CD14-positive monocyte (primary cell): ENCODE measurements at regions not wholly inside any gene's neighbourhood (a gene's known extent, or its start where the extent isn't known, plus 50 kb on each side); places are given as distances from the start of the nearest gene placed in this dataset.

Source experiments
- DNase-seq, 3 donors: peaks; one replicate each; pipeline ENCODE4 v3.0.0-alpha.2; 2011 to 2022
- H2AFZ ChIP-seq: 2 replicates; pipeline ENCODE4 v1.6.0; 2012; ENCODE audit warnings: mild to moderate bottlenecking, low read depth, low read length, inconsistent platforms; ENCODE audit not compliant: insufficient read depth, poor library complexity, severe bottlenecking
- H3K27ac ChIP-seq, 2 donors: 1 replicate in 1 of 2; 2 replicates in 1 of 2; pipeline ENCODE4 v1.5.1; 2012 to 2013; ENCODE audit warnings: low read length in 2 of 2, control low read depth in 1 of 2, inconsistent platforms in 1 of 2, low read depth in 1 of 2, mild to moderate bottlenecking in 1 of 2
- H3K27me3 ChIP-seq, 2 donors: one replicate each; pipeline versions ENCODE4 v1.6.0 to v1.6.1; 2011 to 2013; ENCODE audit warnings: low read length in 2 of 2; ENCODE audit not compliant: control insufficient read depth in 2 of 2, insufficient read depth in 2 of 2
- H3K36me3 ChIP-seq, 2 donors: replicated peaks in 1 of 2; 1 replicate in 1 of 2; 2 replicates in 1 of 2; pipeline versions ENCODE4 v1.5.1 to v1.6.1; 2012 to 2013; ENCODE audit warnings: low read length in 2 of 2, control low read depth in 1 of 2, inconsistent platforms in 1 of 2, mild to moderate bottlenecking in 1 of 2; ENCODE audit not compliant: insufficient read depth in 2 of 2, control insufficient read depth in 1 of 2
- H3K4me1 ChIP-seq, 2 donors: 1 replicate in 1 of 2; 2 replicates in 1 of 2; pipeline versions ENCODE4 v1.5.1 to v1.6.1; 2012 to 2013; ENCODE audit warnings: low read length in 2 of 2, control low read depth in 1 of 2, inconsistent platforms in 1 of 2, mild to moderate bottlenecking in 1 of 2, moderate library complexity in 1 of 2; ENCODE audit not compliant: insufficient read depth in 2 of 2, control insufficient read depth in 1 of 2
- H3K4me2 ChIP-seq: replicated peaks from 2 replicates; pipeline ENCODE3; 2012; ENCODE audit warnings: low read length, moderate library complexity, mild to moderate bottlenecking; ENCODE audit not compliant: poor library complexity, severe bottlenecking; ENCODE audit errors: extremely low read depth
- H3K4me3 ChIP-seq, 3 experiments: fragments of 200-600 bp in 1 of 3; sonication (generic) in 1 of 3; replicated peaks in 1 of 3; 1 replicate in 2 of 3; 2 replicates in 1 of 3; pipeline ENCODE4 v1.5.1; 2011 to 2013; ENCODE audit warnings: low read length in 3 of 3, mild to moderate bottlenecking in 3 of 3, control low read depth in 2 of 3, low read depth in 2 of 3, inconsistent platforms in 1 of 3, moderate library complexity in 1 of 3
- H3K79me2 ChIP-seq: 2 replicates; pipeline ENCODE4 v1.6.0; 2012; ENCODE audit warnings: mild to moderate bottlenecking, control low read depth, inconsistent platforms, low read length, moderate library complexity; ENCODE audit not compliant: insufficient read depth
- H3K9ac ChIP-seq: 2 replicates; pipeline ENCODE4 v1.6.0; 2017; ENCODE audit warnings: low read length, mild to moderate bottlenecking; ENCODE audit not compliant: insufficient read depth, poor library complexity, severe bottlenecking
- H3K9me3 ChIP-seq, 2 donors: replicated peaks in 1 of 2; 1 replicate in 1 of 2; 2 replicates in 1 of 2; pipeline versions ENCODE4 v1.5.1 to v1.6.1; 2012 to 2013; ENCODE audit warnings: low read length in 2 of 2, control low read depth in 1 of 2; ENCODE audit not compliant: control insufficient read depth in 1 of 2, insufficient read depth in 1 of 2
- H4K20me1 ChIP-seq: 2 replicates; pipeline ENCODE4 v1.6.0; 2012; ENCODE audit warnings: mild to moderate bottlenecking, low read length, control low read depth, moderate library complexity; ENCODE audit not compliant: insufficient read depth
- H3K27ac Mint-ChIP-seq, 7 donors: one replicate each; pipeline ENCODE4 v1.8.0; 2020; ENCODE audit warnings: mild to moderate bottlenecking in 7 of 7, mixed read lengths in 7 of 7, moderate library complexity in 6 of 7, inconsistent platforms in 2 of 7
- H3K27me3 Mint-ChIP-seq, 3 donors: one replicate each; pipeline ENCODE4 v1.8.0; 2021 to 2022; ENCODE audit warnings: low read depth in 3 of 3, mild to moderate bottlenecking in 3 of 3, mixed read lengths in 3 of 3, moderate library complexity in 3 of 3, inconsistent platforms in 1 of 3
- H3K36me3 Mint-ChIP-seq, 2 donors: one replicate each; pipeline ENCODE4 v1.8.0; 2020; ENCODE audit warnings: mixed read lengths in 2 of 2, inconsistent platforms in 1 of 2, mild to moderate bottlenecking in 1 of 2
- H3K4me1 Mint-ChIP-seq: one replicate; pipeline ENCODE4 v1.8.0; 2020; ENCODE audit warnings: mild to moderate bottlenecking, mixed read lengths
- H3K4me3 Mint-ChIP-seq, 2 donors: one replicate each; pipeline ENCODE4 v1.8.0; 2020; ENCODE audit warnings: mild to moderate bottlenecking in 2 of 2, mixed read lengths in 2 of 2, moderate library complexity in 1 of 2
- H3K9me3 Mint-ChIP-seq, 7 donors: one replicate each; pipeline ENCODE4 v1.8.0; 2020 to 2022; ENCODE audit warnings: mixed read lengths in 7 of 7, mild to moderate bottlenecking in 6 of 7, moderate library complexity in 6 of 7, inconsistent platforms in 2 of 7
- WGBS: methylation state at CpG from one replicate; pipeline ENCODE4 v1.1.5; 2013; ENCODE audit warnings: missing lambda C conversion rate; ENCODE audit not compliant: insufficient coverage; 5-methylcytosine and 5-hydroxymethylcytosine counted together
- intact Hi-C, 2 donors: fragments of 100-400 bp; cut with micrococcal nuclease; formaldehyde crosslinking; loops; one replicate each; pipeline versions ENCODE4 v1.15.0 to v1.15.1; 2023
- TF ChIP-seq, protein P1 (sequence below): fragments of 200-600 bp; IDR thresholded peaks from one replicate; pipeline ENCODE4 v1.8.0; 2022; ENCODE audit warnings: antibody characterized with exemption, mild to moderate bottlenecking

DNA sequence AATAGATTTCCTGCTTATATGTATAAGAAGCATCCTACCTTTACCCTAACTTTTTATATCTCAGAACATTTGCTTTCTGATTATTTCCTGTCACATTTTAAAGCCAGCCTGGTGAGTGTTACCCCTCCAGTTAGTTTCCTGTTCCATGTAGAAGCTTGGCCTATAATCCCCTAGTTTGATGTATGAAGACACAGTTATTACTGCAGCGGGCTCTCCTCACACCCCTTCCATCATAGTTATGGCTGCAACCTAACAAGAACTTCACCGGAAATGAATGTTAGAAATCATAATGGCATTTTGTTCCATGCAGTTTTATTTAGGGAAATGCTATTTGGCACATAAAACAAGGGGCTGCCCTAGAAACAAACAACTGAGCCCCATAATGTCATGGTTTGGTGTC is 400.2 kb upstream of the SETBP1 start:
- Mint-ChIP-seq H3K27me3 (no peaks in the 10 kb centered on the region), H3K27ac (no peak overlapping the region), H3K4me3 (no peak overlapping the region), H3K36me3 (no peaks in the 10 kb centered on the region), H3K9me3 (peaks cover 0 to 3% (median 2%) of the 10 kb centered on the region in 7 donors), H3K4me1 (no peaks in the 10 kb centered on the region)
- Histone ChIP-seq H2AFZ (no peak overlapping the region), H3K9ac (no peak overlapping the region), H3K27me3 (no peaks in the 10 kb centered on the region), H3K27ac (no peak overlapping the region), H3K4me1 (no peaks in the 10 kb centered on the region), H4K20me1 (no peaks in the 10 kb centered on the region), H3K4me3 (no peak overlapping the region), H3K36me3 (no peaks in the 10 kb centered on the region), H3K4me2 (no peak overlapping the region), H3K9me3 (no peaks in the 10 kb centered on the region), H3K79me2 (no peaks in the 10 kb centered on the region)
- no CpG with 5 or more reads among the region's 2 CpGs for WGBS
- TF ChIP-seq, protein P1, sequence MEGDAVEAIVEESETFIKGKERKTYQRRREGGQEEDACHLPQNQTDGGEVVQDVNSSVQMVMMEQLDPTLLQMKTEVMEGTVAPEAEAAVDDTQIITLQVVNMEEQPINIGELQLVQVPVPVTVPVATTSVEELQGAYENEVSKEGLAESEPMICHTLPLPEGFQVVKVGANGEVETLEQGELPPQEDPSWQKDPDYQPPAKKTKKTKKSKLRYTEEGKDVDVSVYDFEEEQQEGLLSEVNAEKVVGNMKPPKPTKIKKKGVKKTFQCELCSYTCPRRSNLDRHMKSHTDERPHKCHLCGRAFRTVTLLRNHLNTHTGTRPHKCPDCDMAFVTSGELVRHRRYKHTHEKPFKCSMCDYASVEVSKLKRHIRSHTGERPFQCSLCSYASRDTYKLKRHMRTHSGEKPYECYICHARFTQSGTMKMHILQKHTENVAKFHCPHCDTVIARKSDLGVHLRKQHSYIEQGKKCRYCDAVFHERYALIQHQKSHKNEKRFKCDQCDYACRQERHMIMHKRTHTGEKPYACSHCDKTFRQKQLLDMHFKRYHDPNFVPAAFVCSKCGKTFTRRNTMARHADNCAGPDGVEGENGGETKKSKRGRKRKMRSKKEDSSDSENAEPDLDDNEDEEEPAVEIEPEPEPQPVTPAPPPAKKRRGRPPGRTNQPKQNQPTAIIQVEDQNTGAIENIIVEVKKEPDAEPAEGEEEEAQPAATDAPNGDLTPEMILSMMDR = no peak
- intact Hi-C loops = loop anchor here in 1 of 2 donors (10.0 kb wide), 1 partner anchor 56 kb away; no protein-coding TSS in a partner anchor
- no peak for DNase-seq

DNA sequence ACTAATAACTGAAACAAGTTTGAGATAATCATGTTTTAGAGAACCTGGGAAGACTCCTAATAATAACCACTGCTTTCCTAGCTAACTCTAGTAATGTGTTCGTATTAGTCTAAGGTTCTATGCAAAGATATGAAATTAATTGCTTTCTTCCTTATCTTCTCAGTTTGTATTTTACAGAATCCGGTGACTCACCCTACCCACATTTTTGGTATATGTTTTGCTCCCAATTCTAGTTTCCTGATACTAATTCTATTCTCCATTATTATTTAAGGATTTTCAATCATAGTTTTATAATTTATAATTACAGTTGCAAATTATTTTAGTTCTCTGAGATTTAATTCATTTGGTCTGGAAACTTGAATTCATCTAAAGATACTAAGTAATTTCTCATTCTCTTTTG is 394.6 kb upstream of the SETBP1 start:
- no peaks in the 10 kb centered on the region for H3K36me3 ChIP-seq
- no peaks in the 10 kb centered on the region for H3K9me3 ChIP-seq
- H4K20me1 ChIP-seq = no peaks in the 10 kb centered on the region
- H3K27ac ChIP-seq = no peak overlapping the region
- H3K9me3 Mint-ChIP-seq = peaks cover 0 to 3% (median 1%) of the 10 kb centered on the region in 7 donors
- intact Hi-C loops = loop anchor here in 1 of 2 donors (10.0 kb wide), 1 partner anchor 61 kb away; no protein-coding TSS in a partner anchor
- no peak overlapping the region for H3K9ac ChIP-seq
- H3K4me1 Mint-ChIP-seq = no peaks in the 10 kb centered on the region
- H3K4me1 ChIP-seq = no peaks in the 10 kb centered on the region
- H3K27me3 ChIP-seq = no peaks in the 10 kb centered on the region
- no peak for DNase-seq
- no peak overlapping the region for H3K4me2 ChIP-seq
- H2AFZ ChIP-seq = no peak overlapping the region
- no peak overlapping the region for H3K4me3 Mint-ChIP-seq
- H3K36me3 Mint-ChIP-seq = no peaks in the 10 kb centered on the region
- H3K79me2 ChIP-seq = no peaks in the 10 kb centered on the region
- WGBS = no CpG with 5 or more reads among the region's 2 CpGs
- TF ChIP-seq, protein P1 = no peak
- no peak overlapping the region for H3K27ac Mint-ChIP-seq
- no peaks in the 10 kb centered on the region for H3K27me3 Mint-ChIP-seq
- no peak overlapping the region for H3K4me3 ChIP-seq
